ENCODE measurements at regions not wholly inside any gene's neighbourhood (a gene's known extent, or its start where the extent isn't known, plus 50 kb on each side); places are given as distances from the start of the nearest gene placed in this dataset.

DNA sequence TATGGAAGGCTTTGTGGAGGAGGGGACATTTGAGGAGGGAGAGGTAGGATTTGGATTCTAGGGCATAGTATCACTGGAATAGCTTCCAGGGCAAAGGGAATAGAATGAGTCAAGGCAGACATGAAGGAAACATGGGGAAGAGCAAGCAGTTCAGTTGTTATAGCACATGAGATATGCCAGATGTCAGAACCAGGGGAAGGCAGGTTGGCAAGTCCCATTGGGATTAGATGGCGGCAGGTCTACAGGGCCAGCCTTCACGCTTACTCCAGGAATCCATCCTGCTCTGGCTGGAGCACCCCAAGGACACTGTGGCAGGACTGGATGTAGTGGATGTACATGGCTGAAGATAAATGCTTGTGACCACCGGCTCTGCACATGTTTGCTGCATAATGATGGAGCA, 120.4 kb upstream of the ST8SIA2 start:
- TF ChIP-seq TAF1 (IDR thresholded peaks at IDR 0.05; ENCODE audit: borderline replicate concordance, insufficient read depth, low read length), result no peak
- TF ChIP-seq SIN3A (IDR thresholded peaks at IDR 0.05; ENCODE audit: borderline replicate concordance, insufficient read depth, low read length), result no peak
- TF ChIP-seq, protein P1, sequence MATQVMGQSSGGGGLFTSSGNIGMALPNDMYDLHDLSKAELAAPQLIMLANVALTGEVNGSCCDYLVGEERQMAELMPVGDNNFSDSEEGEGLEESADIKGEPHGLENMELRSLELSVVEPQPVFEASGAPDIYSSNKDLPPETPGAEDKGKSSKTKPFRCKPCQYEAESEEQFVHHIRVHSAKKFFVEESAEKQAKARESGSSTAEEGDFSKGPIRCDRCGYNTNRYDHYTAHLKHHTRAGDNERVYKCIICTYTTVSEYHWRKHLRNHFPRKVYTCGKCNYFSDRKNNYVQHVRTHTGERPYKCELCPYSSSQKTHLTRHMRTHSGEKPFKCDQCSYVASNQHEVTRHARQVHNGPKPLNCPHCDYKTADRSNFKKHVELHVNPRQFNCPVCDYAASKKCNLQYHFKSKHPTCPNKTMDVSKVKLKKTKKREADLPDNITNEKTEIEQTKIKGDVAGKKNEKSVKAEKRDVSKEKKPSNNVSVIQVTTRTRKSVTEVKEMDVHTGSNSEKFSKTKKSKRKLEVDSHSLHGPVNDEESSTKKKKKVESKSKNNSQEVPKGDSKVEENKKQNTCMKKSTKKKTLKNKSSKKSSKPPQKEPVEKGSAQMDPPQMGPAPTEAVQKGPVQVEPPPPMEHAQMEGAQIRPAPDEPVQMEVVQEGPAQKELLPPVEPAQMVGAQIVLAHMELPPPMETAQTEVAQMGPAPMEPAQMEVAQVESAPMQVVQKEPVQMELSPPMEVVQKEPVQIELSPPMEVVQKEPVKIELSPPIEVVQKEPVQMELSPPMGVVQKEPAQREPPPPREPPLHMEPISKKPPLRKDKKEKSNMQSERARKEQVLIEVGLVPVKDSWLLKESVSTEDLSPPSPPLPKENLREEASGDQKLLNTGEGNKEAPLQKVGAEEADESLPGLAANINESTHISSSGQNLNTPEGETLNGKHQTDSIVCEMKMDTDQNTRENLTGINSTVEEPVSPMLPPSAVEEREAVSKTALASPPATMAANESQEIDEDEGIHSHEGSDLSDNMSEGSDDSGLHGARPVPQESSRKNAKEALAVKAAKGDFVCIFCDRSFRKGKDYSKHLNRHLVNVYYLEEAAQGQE (IDR thresholded peaks at IDR 0.05; ENCODE audit: insufficient read depth in 1 of 2, low read depth in 2 of 2, low read length in 2 of 2), result no peak
- no peak for TF ChIP-seq POLR2AphosphoS5 (IDR thresholded peaks at IDR 0.05; ENCODE audit: low read depth, low read length)
- TF ChIP-seq FOXP2 (optimal IDR thresholded peaks at IDR 0.05; ENCODE audit: borderline replicate concordance, extremely low read depth, extremely low read length, insufficient read depth), result no peak

DNA sequence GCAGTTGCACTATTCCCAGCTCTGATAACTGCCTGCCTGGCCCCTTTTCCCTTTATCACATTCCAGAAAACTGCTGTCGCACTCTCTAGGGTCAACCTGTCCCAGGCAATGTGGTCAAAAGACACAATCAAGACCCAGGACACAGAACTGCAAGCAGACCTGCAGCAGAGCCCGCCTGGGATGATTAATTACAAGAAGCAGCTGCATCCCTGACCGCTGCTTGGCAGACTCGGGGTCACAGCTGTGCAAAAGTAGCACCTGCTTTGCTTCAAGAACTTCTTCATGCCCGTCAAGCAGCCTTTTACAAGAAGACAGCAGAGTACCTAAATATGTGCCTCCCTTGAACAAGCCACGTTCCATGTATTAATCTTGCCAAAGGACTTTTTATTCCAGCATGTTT, 120.0 kb upstream of the ST8SIA2 start:
- TF ChIP-seq POLR2AphosphoS5 (IDR thresholded peaks at IDR 0.05; ENCODE audit: low read depth, low read length), result no peak
- TF ChIP-seq, protein P1 (IDR thresholded peaks at IDR 0.05; ENCODE audit: insufficient read depth in 1 of 2, low read depth in 2 of 2, low read length in 2 of 2), result no peak
- TF ChIP-seq FOXP2 (optimal IDR thresholded peaks at IDR 0.05; ENCODE audit: borderline replicate concordance, extremely low read depth, extremely low read length, insufficient read depth), result no peak
- TF ChIP-seq SIN3A (IDR thresholded peaks at IDR 0.05; ENCODE audit: borderline replicate concordance, insufficient read depth, low read length), result no peak
- no peak for TF ChIP-seq TAF1 (IDR thresholded peaks at IDR 0.05; ENCODE audit: borderline replicate concordance, insufficient read depth, low read length)

DNA sequence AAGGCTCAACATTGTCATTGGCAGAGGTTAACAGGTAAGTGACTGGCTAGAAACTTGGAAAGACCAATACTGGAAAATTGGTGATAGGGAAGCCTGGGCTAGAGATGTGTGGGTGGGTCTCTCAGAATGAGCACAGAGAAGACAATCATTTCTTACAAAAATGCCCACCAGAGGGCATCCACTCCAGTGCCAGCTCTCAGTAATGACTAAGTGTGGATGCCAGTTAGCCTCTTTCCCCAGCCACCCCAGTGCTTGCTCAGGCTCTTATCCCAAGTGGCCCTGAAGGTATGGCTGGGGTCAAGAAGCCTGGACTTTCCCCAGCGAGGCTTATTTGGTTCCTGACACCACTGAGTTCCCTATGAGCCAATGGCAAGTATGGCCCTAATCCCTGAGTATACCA, 115.9 kb upstream of the ST8SIA2 start:
- TF ChIP-seq, protein P1 (IDR thresholded peaks at IDR 0.05; ENCODE audit: insufficient read depth in 1 of 2, low read depth in 2 of 2, low read length in 2 of 2), result no peak
- TF ChIP-seq FOXP2 (optimal IDR thresholded peaks at IDR 0.05; ENCODE audit: borderline replicate concordance, extremely low read depth, extremely low read length, insufficient read depth) (no peak), TAF1 (IDR thresholded peaks at IDR 0.05; ENCODE audit: borderline replicate concordance, insufficient read depth, low read length) (no peak), POLR2AphosphoS5 (IDR thresholded peaks at IDR 0.05; ENCODE audit: low read depth, low read length) (no peak), SIN3A (IDR thresholded peaks at IDR 0.05; ENCODE audit: borderline replicate concordance, insufficient read depth, low read length) (no peak)

DNA sequence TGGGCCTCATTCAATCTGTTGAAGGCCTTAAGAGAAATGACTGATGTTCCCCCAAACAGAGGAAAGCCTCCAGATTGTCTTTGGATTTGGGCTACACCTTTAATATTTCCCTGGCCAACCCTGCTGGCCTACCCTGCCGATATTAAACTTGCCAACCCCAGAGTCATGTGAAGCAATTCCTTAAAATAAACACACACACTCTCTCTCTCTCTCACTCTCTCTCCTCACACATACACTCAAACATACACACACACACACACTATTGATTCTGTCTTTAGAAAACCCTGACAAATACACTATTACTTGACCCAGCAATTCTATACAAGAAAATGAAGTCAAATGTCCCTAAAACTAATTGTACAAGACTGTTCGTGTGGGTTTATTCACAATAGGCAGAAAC, 109.9 kb upstream of the ST8SIA2 start:
- TF ChIP-seq SIN3A (IDR thresholded peaks at IDR 0.05; ENCODE audit: borderline replicate concordance, insufficient read depth, low read length) (no peak), FOXP2 (optimal IDR thresholded peaks at IDR 0.05; ENCODE audit: borderline replicate concordance, extremely low read depth, extremely low read length, insufficient read depth) (no peak), POLR2AphosphoS5 (IDR thresholded peaks at IDR 0.05; ENCODE audit: low read depth, low read length) (no peak)
- TF ChIP-seq, protein P1 (IDR thresholded peaks at IDR 0.05; ENCODE audit: insufficient read depth in 1 of 2, low read depth in 2 of 2, low read length in 2 of 2), result no peak

DNA sequence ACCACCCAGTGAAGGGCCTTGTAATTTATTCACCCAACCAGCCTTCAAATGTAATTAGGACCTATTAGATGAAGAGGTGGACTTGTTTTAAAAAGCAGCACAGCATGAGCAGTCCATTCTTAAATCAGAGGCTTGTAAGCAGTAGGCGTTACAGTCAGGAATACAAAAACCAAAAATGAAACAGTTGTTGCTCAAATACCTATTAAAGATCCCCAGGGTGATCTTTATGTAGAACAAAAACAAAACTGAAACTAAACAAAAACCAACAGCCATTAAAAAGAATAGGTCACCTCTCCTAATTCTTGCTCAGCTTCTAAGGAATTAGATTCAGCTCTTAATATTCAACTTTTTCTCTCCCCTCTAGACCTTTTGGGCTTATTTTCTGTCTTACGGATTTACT, 104.9 kb upstream of the ST8SIA2 start:
- TF ChIP-seq, protein P1 (IDR thresholded peaks at IDR 0.05; ENCODE audit: insufficient read depth in 1 of 2, low read depth in 2 of 2, low read length in 2 of 2), result no peak
- TF ChIP-seq TAF1 (IDR thresholded peaks at IDR 0.05; ENCODE audit: borderline replicate concordance, insufficient read depth, low read length) (no peak), FOXP2 (optimal IDR thresholded peaks at IDR 0.05; ENCODE audit: borderline replicate concordance, extremely low read depth, extremely low read length, insufficient read depth) (no peak), POLR2AphosphoS5 (IDR thresholded peaks at IDR 0.05; ENCODE audit: low read depth, low read length) (no peak), SIN3A (IDR thresholded peaks at IDR 0.05; ENCODE audit: borderline replicate concordance, insufficient read depth, low read length) (no peak)

All from PFSK-1 (cell line).